ENCODE measurements at regions not wholly inside any gene's neighbourhood (a gene's known extent, or its start where the extent isn't known, plus 50 kb on each side); places are given as distances from the start of the nearest gene placed in this dataset.

DNA sequence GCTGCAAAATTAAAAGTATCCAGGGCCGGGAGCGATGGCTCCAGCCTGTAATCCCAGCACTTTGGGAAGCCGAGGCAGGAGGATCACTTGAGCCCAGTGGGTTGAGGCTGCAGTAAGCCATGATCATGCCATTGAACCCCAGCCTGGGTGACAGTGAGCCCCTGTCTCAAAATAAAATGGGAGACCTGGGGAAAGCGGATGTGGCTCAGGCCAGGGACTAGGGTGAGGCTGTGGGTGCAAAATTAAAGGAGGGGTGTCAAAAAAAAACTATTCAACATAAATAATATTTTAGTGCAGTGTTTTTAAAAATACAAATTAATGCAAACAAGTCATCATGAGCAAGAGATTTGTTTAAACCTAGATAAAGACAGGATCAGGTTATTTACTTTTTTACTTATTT is 100.1 kb upstream of the SLC45A1 start:
- no peaks in the 10 kb centered on the region for H3K9me3 ChIP-seq (ENCODE audit: control insufficient read depth in 2 of 3, insufficient read depth in 1 of 3, low read length in 3 of 3)
- peak overlapping the region in 1 of 2 donors; percentile 23 for H3K27ac ChIP-seq (ENCODE audit: low read depth in 2 of 2, low read length in 2 of 2)
- H3K36me3 ChIP-seq (ENCODE audit: control insufficient read depth in 2 of 3, insufficient read depth in 3 of 3, low read length in 3 of 3), result no peaks in the 10 kb centered on the region
- DNase-seq, result no peak
- TF ChIP-seq, protein P1, sequence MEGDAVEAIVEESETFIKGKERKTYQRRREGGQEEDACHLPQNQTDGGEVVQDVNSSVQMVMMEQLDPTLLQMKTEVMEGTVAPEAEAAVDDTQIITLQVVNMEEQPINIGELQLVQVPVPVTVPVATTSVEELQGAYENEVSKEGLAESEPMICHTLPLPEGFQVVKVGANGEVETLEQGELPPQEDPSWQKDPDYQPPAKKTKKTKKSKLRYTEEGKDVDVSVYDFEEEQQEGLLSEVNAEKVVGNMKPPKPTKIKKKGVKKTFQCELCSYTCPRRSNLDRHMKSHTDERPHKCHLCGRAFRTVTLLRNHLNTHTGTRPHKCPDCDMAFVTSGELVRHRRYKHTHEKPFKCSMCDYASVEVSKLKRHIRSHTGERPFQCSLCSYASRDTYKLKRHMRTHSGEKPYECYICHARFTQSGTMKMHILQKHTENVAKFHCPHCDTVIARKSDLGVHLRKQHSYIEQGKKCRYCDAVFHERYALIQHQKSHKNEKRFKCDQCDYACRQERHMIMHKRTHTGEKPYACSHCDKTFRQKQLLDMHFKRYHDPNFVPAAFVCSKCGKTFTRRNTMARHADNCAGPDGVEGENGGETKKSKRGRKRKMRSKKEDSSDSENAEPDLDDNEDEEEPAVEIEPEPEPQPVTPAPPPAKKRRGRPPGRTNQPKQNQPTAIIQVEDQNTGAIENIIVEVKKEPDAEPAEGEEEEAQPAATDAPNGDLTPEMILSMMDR (IDR thresholded peaks at IDR 0.05; ENCODE audit: borderline replicate concordance, extremely low read depth, insufficient read depth), result no peak
- intact Hi-C loops (cut with DNase I), result no loop called here
- no peak for FAIRE-seq
- peaks cover 0 to 4% (median 0%) of the 10 kb centered on the region in 3 donors for H3K4me1 ChIP-seq (ENCODE audit: control insufficient read depth in 2 of 3, insufficient read depth in 2 of 3, low read depth in 1 of 3, low read length in 3 of 3)
- H3K27me3 ChIP-seq (ENCODE audit: control insufficient read depth, insufficient read depth, low read length), result no peaks in the 10 kb centered on the region
- peak overlapping the region in 1 of 3 donors; percentile 58 for H3K9ac ChIP-seq (ENCODE audit: low read length in 3 of 3)
- peak overlapping the region; percentile 14 to 67 (median 30) for H3K4me3 ChIP-seq (ENCODE audit: low read length in 3 of 3)

DNA sequence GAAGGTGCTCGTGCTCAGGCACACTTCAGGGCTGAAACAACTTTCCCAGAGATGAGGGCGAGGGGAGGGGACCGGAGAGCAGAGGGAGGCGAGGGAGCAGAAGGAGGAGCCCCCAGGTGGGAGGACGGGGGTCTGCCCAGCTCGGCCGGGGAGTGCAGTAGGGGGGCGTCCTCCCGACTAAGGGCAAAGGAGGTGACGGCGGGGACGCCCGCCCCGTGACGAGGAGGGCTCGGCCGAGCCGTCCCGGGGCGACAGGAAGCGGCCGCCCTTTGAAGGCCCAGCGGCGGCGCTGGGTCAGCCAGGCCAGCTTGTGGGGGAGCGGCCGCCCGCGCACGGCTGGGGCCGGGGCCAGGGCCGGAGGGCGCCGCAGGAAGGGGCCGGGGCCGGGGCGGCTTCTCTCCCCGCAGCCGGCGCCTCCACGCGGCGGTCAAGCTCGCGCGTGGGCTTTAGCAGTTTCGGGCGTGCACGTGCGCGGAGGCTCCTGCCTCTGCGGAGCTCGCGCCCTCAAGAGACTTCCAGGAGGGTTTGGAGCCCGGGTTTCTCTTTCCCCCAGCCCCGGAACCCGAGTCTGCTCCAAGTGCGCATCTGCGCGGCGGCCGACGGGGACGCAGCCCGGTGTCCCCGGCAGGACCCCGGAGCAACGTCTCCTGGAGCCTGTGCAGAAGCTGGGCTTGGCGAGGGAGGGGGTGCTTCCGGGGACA is 100.8 kb upstream of the SLC45A1 start:
- DNase-seq, result peak; percentile 65 to 87 (median 74)
- peak overlapping the region; percentile 14 to 67 (median 30) for H3K4me3 ChIP-seq (ENCODE audit: low read length in 3 of 3)
- intact Hi-C loops (cut with DNase I), result no loop called here

DNA sequence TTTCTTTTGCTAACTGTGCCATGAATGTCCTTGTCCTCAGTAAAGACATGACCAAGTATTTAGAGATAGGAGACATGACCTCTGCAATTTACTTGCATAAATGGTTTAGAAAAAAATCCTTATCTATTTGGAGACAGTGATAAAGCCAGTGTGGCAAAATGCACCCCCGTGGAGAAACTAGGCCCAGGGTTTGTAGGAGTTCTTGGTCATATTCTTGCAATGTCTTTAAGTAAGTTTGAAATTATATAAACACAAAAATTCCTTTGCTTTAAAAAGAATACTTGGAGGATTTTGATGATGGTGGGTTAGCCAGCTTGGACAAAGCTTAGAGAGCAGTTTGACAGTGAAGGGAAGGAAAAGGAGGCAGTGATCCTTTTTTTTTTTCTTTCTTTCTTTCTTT is 101.9 kb upstream of the SLC45A1 start:
- Histone ChIP-seq H3K36me3 (ENCODE audit: control insufficient read depth in 2 of 3, insufficient read depth in 3 of 3, low read length in 3 of 3) (no peaks in the 10 kb centered on the region), H3K27me3 (ENCODE audit: control insufficient read depth, insufficient read depth, low read length) (no peaks in the 10 kb centered on the region), H3K27ac (ENCODE audit: low read depth in 2 of 2, low read length in 2 of 2) (no peak overlapping the region), H3K4me3 (ENCODE audit: low read length in 3 of 3) (no peak overlapping the region), H3K4me1 (ENCODE audit: control insufficient read depth in 2 of 3, insufficient read depth in 2 of 3, low read depth in 1 of 3, low read length in 3 of 3) (peaks cover 0 to 4% (median 0%) of the 10 kb centered on the region in 3 donors), H3K9ac (ENCODE audit: low read length in 3 of 3) (no peak overlapping the region), H3K9me3 (ENCODE audit: control insufficient read depth in 2 of 3, insufficient read depth in 1 of 3, low read length in 3 of 3) (no peaks in the 10 kb centered on the region)
- FAIRE-seq (no peak), DNase-seq (no peak)
- TF ChIP-seq, protein P1 (IDR thresholded peaks at IDR 0.05; ENCODE audit: borderline replicate concordance, extremely low read depth, insufficient read depth), result no peak
- intact Hi-C loops (cut with DNase I), result no loop called here

More for the DNA sequence above, 100.8 kb upstream of the SLC45A1 start:
- Histone ChIP-seq H3K27me3 (ENCODE audit: control insufficient read depth, insufficient read depth, low read length) (no peaks in the 10 kb centered on the region), H3K9me3 (ENCODE audit: control insufficient read depth in 2 of 3, insufficient read depth in 1 of 3, low read length in 3 of 3) (no peaks in the 10 kb centered on the region), H3K27ac (ENCODE audit: low read depth in 2 of 2, low read length in 2 of 2) (peak overlapping the region in 1 of 2 donors; percentile 23), H3K4me1 (ENCODE audit: control insufficient read depth in 2 of 3, insufficient read depth in 2 of 3, low read depth in 1 of 3, low read length in 3 of 3) (peaks cover 0 to 4% (median 0%) of the 10 kb centered on the region in 3 donors), H3K36me3 (ENCODE audit: control insufficient read depth in 2 of 3, insufficient read depth in 3 of 3, low read length in 3 of 3) (no peaks in the 10 kb centered on the region), H3K9ac (ENCODE audit: low read length in 3 of 3) (peak overlapping the region in 1 of 3 donors; percentile 67)
- TF ChIP-seq, protein P1 (IDR thresholded peaks at IDR 0.05; ENCODE audit: borderline replicate concordance, extremely low read depth, insufficient read depth), result no peak
- FAIRE-seq, result no peak
